Glutamatergic neuron (in vitro differentiated cells): ENCODE measurements at regions not wholly inside any gene's neighbourhood (a gene's known extent, or its start where the extent isn't known, plus 50 kb on each side); places are given as distances from the start of the nearest gene placed in this dataset.

ENCODE experiments used
- DNase-seq: peaks from one replicate; pipeline ENCODE4 v3.0.0; 2022
- H3K27ac Mint-ChIP-seq: one replicate; pipeline ENCODE4 v1.8.0; 2020; ENCODE audit warnings: mild to moderate bottlenecking, mixed read lengths, inconsistent platforms; ENCODE audit not compliant: unreplicated experiment
- H3K27me3 Mint-ChIP-seq: one replicate; pipeline ENCODE4 v1.8.0; 2020; ENCODE audit warnings: mild to moderate bottlenecking, moderate library complexity, mixed read lengths, inconsistent platforms; ENCODE audit not compliant: unreplicated experiment
- H3K36me3 Mint-ChIP-seq: one replicate; pipeline ENCODE4 v1.8.0; 2020; ENCODE audit warnings: mild to moderate bottlenecking, mixed read lengths, inconsistent platforms; ENCODE audit not compliant: unreplicated experiment
- H3K4me1 Mint-ChIP-seq: one replicate; pipeline ENCODE4 v1.8.0; 2020; ENCODE audit warnings: mild to moderate bottlenecking, low read depth, mixed read lengths, inconsistent platforms; ENCODE audit not compliant: unreplicated experiment
- H3K4me3 Mint-ChIP-seq: one replicate; pipeline ENCODE4 v1.8.0; 2020; ENCODE audit warnings: mild to moderate bottlenecking, mixed read lengths, inconsistent platforms; ENCODE audit not compliant: unreplicated experiment
- H3K9me3 Mint-ChIP-seq: one replicate; pipeline ENCODE4 v1.8.0; 2020; ENCODE audit warnings: mild to moderate bottlenecking, moderate library complexity, mixed read lengths, inconsistent platforms; ENCODE audit not compliant: unreplicated experiment
- CTCF ChIP-seq: fragments of 200-600 bp; sonication (generic); IDR thresholded peaks from one replicate; pipeline ENCODE4 v1.5.0; 2021; ENCODE audit not compliant: partially characterized antibody, unreplicated experiment

GRCh38 chr6:154656660-154657059, 76.6 kb upstream of the SCAF8 start:
- DNase-seq, result no peak
- no peaks in the 10 kb centered on the region for H3K27me3 Mint-ChIP-seq
- TF ChIP-seq CTCF, result no peak
- H3K36me3 Mint-ChIP-seq, result no peaks in the 10 kb centered on the region
- no peak overlapping the region for H3K27ac Mint-ChIP-seq
- H3K9me3 Mint-ChIP-seq, result no peaks in the 10 kb centered on the region
- no peak overlapping the region for H3K4me3 Mint-ChIP-seq
- no peaks in the 10 kb centered on the region for H3K4me1 Mint-ChIP-seq

- no peak overlapping the region for H3K4me3 Mint-ChIP-seq
- TF ChIP-seq CTCF, result no peak
- H3K27ac Mint-ChIP-seq, result no peak overlapping the region
- H3K36me3 Mint-ChIP-seq, result no peaks in the 10 kb centered on the region
- H3K9me3 Mint-ChIP-seq, result no peaks in the 10 kb centered on the region
- no peaks in the 10 kb centered on the region for H3K4me1 Mint-ChIP-seq
- no peak for DNase-seq
- no peaks in the 10 kb centered on the region for H3K27me3 Mint-ChIP-seq
These were observed 71.4 kb upstream of the SCAF8 start for GRCh38 chr6:154661768-154662167.

- TF ChIP-seq CTCF, result no peak
- no peak overlapping the region for H3K4me3 Mint-ChIP-seq
- peaks cover 2% of the 10 kb centered on the region for H3K4me1 Mint-ChIP-seq
- H3K27me3 Mint-ChIP-seq, result no peaks in the 10 kb centered on the region
- no peaks in the 10 kb centered on the region for H3K36me3 Mint-ChIP-seq
- no peaks in the 10 kb centered on the region for H3K9me3 Mint-ChIP-seq
- no peak overlapping the region for H3K27ac Mint-ChIP-seq
- no peak for DNase-seq
These were observed 68.9 kb upstream of the SCAF8 start for GRCh38 chr6:154664287-154664686.

GRCh38 chr6:154668156-154668555, 65.1 kb upstream of the SCAF8 start:
- Mint-ChIP-seq H3K4me1 (peaks cover 2% of the 10 kb centered on the region), H3K4me3 (no peak overlapping the region), H3K27me3 (no peaks in the 10 kb centered on the region), H3K27ac (no peak overlapping the region), H3K36me3 (no peaks in the 10 kb centered on the region), H3K9me3 (no peaks in the 10 kb centered on the region)
- no peak for TF ChIP-seq CTCF
- no peak for DNase-seq

- no peak for TF ChIP-seq CTCF
- DNase-seq, result no peak
- Mint-ChIP-seq H3K4me1 (peaks cover 2% of the 10 kb centered on the region), H3K27ac (no peak overlapping the region), H3K9me3 (no peaks in the 10 kb centered on the region), H3K36me3 (no peaks in the 10 kb centered on the region), H3K4me3 (no peak overlapping the region), H3K27me3 (no peaks in the 10 kb centered on the region)
These were observed 61.1 kb upstream of the SCAF8 start for GRCh38 chr6:154672086-154672485.
